ENCODE measurements at regions not wholly inside any gene's neighbourhood (a gene's known extent, or its start where the extent isn't known, plus 50 kb on each side); places are given as distances from the start of the nearest gene placed in this dataset.

- no peak overlapping the region for H2BK12ac ChIP-seq (ENCODE audit: insufficient read length, low read depth, low read length)
- H3K36me3 Mint-ChIP-seq (ENCODE audit: insufficient read depth in 1 of 3, low read depth in 3 of 3): peaks cover 2 to 19% (median 7%) of the 10 kb centered on the region in 3 experiments; a peak in 6 of 7 replicates
- H3K23ac ChIP-seq (ENCODE audit: insufficient read length, low read depth, low read length): no peak overlapping the region
- H2BK5ac ChIP-seq (ENCODE audit: insufficient read length, low read length): no peak overlapping the region
- H3K79me1 ChIP-seq (ENCODE audit: insufficient read depth, low read depth, low read length, poor library complexity, severe bottlenecking): no peaks in the 10 kb centered on the region
- no peak overlapping the region for H4K5ac ChIP-seq (ENCODE audit: insufficient read length, low read depth, low read length)
- H3K4me1 ChIP-seq (ENCODE audit: insufficient read depth, low read length): no peaks in the 10 kb centered on the region; the same call in 1 of the 2 replicates
- no peak overlapping the region for H3K4me3 Mint-ChIP-seq
- no peak overlapping the region for H3K14ac ChIP-seq (ENCODE audit: insufficient read depth, low read length)
- peaks cover 11 to 18% of the 10 kb centered on the region in 2 experiments for H3K9me3 Mint-ChIP-seq
- H3K27me3 ChIP-seq (ENCODE audit: insufficient read depth, low read length): no peaks in the 10 kb centered on the region
- H3K4me2 ChIP-seq (ENCODE audit: insufficient read depth, insufficient read length, low read length): no peak overlapping the region
- H2BK120ac ChIP-seq (ENCODE audit: low read depth, low read length, poor library complexity, severe bottlenecking): no peak overlapping the region
- no peak for TF ChIP-seq CTCF (conservative IDR thresholded peaks at IDR 0.05)
- no peaks in the 10 kb centered on the region for H3K9me3 ChIP-seq (ENCODE audit: control insufficient read depth, low read depth, low read length)
- no peak overlapping the region for H4K8ac ChIP-seq (replicated peaks; ENCODE audit: insufficient read length, low read depth, low read length)
- H2AFZ ChIP-seq (ENCODE audit: low read length): no peak overlapping the region
- no peak overlapping the region for H3K9ac ChIP-seq (ENCODE audit: extremely low read depth, insufficient read length, low read length)
- no peak overlapping the region for H3T11ph ChIP-seq (ENCODE audit: low read length)
- WGBS (ENCODE audit: extremely low coverage, insufficient read length, low lambda C conversion rate): no CpG with 5 or more reads among the region's 3 CpGs
- no peak overlapping the region for H2AK5ac ChIP-seq (ENCODE audit: insufficient read length, low read length)
- no peak overlapping the region for H4K91ac ChIP-seq (ENCODE audit: insufficient read length, low read depth, low read length)
- H3K27me3 Mint-ChIP-seq (ENCODE audit: low read depth): no peaks in the 10 kb centered on the region
- H4K20me1 ChIP-seq (ENCODE audit: control insufficient read depth, insufficient read depth, insufficient read length): no peaks in the 10 kb centered on the region
- H2BK20ac ChIP-seq (ENCODE audit: low read depth, low read length, poor library complexity, severe bottlenecking): no peak overlapping the region
- no peaks in the 10 kb centered on the region for H3K4me1 Mint-ChIP-seq
- no peak overlapping the region for H3K27ac Mint-ChIP-seq
- no peak for DNase-seq
- H2BK15ac ChIP-seq (ENCODE audit: low read depth, low read length): no peak overlapping the region
- H3K27ac ChIP-seq (ENCODE audit: insufficient read length, low read depth, low read length): no peak overlapping the region
- H3K23me2 ChIP-seq (ENCODE audit: insufficient read length, low read depth, low read length, poor library complexity, severe bottlenecking): no peaks in the 10 kb centered on the region
- H3K79me2 ChIP-seq (ENCODE audit: insufficient read depth, low read length): no peaks in the 10 kb centered on the region
- no peak overlapping the region for H3K56ac ChIP-seq (ENCODE audit: insufficient read length, low read depth, low read length)
- H3K4ac ChIP-seq (ENCODE audit: low read depth, low read length): no peak overlapping the region
- H3K18ac ChIP-seq (ENCODE audit: insufficient read length, low read depth, low read length): no peak overlapping the region
Measured at GRCh38 chr12:42957136-42957535, 367.6 kb upstream of the PRICKLE1 start.
